SK-N-SH treated with all-trans-retinoic acid at 6 μM for 48 hours (cell line): ENCODE measurements at regions not wholly inside any gene's neighbourhood (a gene's known extent, or its start where the extent isn't known, plus 50 kb on each side); places are given as distances from the start of the nearest gene placed in this dataset.

Source experiments
- ATAC-seq: fragments of 200-7000 bp; cut with Tn5 transposase; 3 replicates; pipeline ENCODE4 v1.9.1; 2020; ENCODE audit warnings: mild to moderate bottlenecking, moderate library complexity
- ARNTL ChIP-seq: fragments of 450-650 bp; formaldehyde crosslinking; IDR thresholded peaks from 2 replicates; pipeline ENCODE4 v1.5.0; 2020; ENCODE audit warnings: low read depth, mild to moderate bottlenecking, moderate library complexity, borderline replicate concordance
- BACH2 ChIP-seq: fragments of 250-450 bp; sonication (Bioruptor Pico); IDR thresholded peaks from 2 replicates; pipeline ENCODE4 v1.9.0; 2021; ENCODE audit warnings: mild to moderate bottlenecking, borderline replicate concordance
- CSDC2 ChIP-seq: fragments of 250-450 bp; sonication (Bioruptor Pico); IDR thresholded peaks from 2 replicates; pipeline ENCODE4 v1.5.0; 2020; ENCODE audit warnings: mild to moderate bottlenecking, moderate library complexity
- CSRNP3 ChIP-seq: fragments of 250-450 bp; sonication (Bioruptor Pico); IDR thresholded peaks from 2 replicates; pipeline ENCODE4 v1.5.1; 2021; ENCODE audit warnings: mild to moderate bottlenecking, moderate library complexity
- ESRRG ChIP-seq: fragments of 250-450 bp; sonication (Bioruptor Pico); IDR thresholded peaks from 2 replicates; pipeline ENCODE4 v1.6.1; 2021; ENCODE audit warnings: mild to moderate bottlenecking
- GLIS3 ChIP-seq: fragments of 250-450 bp; sonication (Bioruptor Pico); IDR thresholded peaks from 2 replicates; pipeline ENCODE4 v1.5.0; 2020; ENCODE audit warnings: mild to moderate bottlenecking, moderate library complexity
- ISL1 ChIP-seq: fragments of 250-450 bp; sonication (Bioruptor Pico); IDR thresholded peaks from 2 replicates; pipeline ENCODE4 v2.1.2; 2022; ENCODE audit warnings: mild to moderate bottlenecking, moderate library complexity
- POU6F1 ChIP-seq: fragments of 250-450 bp; sonication (Bioruptor Pico); IDR thresholded peaks from 2 replicates; pipeline ENCODE4 v1.8.0; 2021; ENCODE audit warnings: low read depth, mild to moderate bottlenecking, moderate library complexity, borderline replicate concordance
- PPARA ChIP-seq: fragments of 250-450 bp; sonication (Bioruptor Pico); IDR thresholded peaks from 2 replicates; pipeline ENCODE4 v1.5.0; 2020; ENCODE audit warnings: mild to moderate bottlenecking, borderline replicate concordance
- RARB ChIP-seq: fragments of 250-450 bp; sonication (Bioruptor Pico); IDR thresholded peaks from 2 replicates; pipeline ENCODE4 v1.8.0; 2021; ENCODE audit warnings: mild to moderate bottlenecking, moderate library complexity
- SNAI2 ChIP-seq: fragments of 250-450 bp; sonication (Bioruptor Pico); IDR thresholded peaks from 2 replicates; pipeline ENCODE4 v1.5.0; 2020; ENCODE audit warnings: mild to moderate bottlenecking, moderate library complexity
- TCF4 ChIP-seq: fragments of 250-450 bp; sonication (Bioruptor Pico); IDR thresholded peaks from 2 replicates; pipeline ENCODE4 v1.8.0; 2021; ENCODE audit warnings: mild to moderate bottlenecking, moderate library complexity, borderline replicate concordance
- TSHZ2 ChIP-seq: fragments of 250-450 bp; sonication (Bioruptor Pico); IDR thresholded peaks from 2 replicates; pipeline ENCODE4 v1.5.0; 2020; ENCODE audit warnings: mild to moderate bottlenecking, moderate library complexity
- ZFP3 ChIP-seq: fragments of 250-450 bp; sonication (Bioruptor Pico); IDR thresholded peaks from 2 replicates; pipeline ENCODE4 v1.5.0; 2020; ENCODE audit warnings: mild to moderate bottlenecking, moderate library complexity
- ZFP30 ChIP-seq: fragments of 450-650 bp; formaldehyde crosslinking; IDR thresholded peaks from 2 replicates; pipeline ENCODE4 v1.5.0; 2022; ENCODE audit warnings: mild to moderate bottlenecking, moderate library complexity
- ZNF565 ChIP-seq: fragments of 450-650 bp; formaldehyde crosslinking; conservative IDR thresholded peaks from 2 replicates; pipeline ENCODE4 v1.5.0; 2020; ENCODE audit warnings: low read depth, mild to moderate bottlenecking, moderate library complexity
- ZNF70 ChIP-seq: fragments of 450-650 bp; formaldehyde crosslinking; IDR thresholded peaks from 2 replicates; pipeline ENCODE4 v1.5.0; 2020; ENCODE audit warnings: mild to moderate bottlenecking, moderate library complexity
- ZNF8 ChIP-seq: fragments of 450-650 bp; formaldehyde crosslinking; IDR thresholded peaks from 2 replicates; pipeline ENCODE4 v1.5.0; 2020; ENCODE audit warnings: mild to moderate bottlenecking, moderate library complexity

GRCh38 chr5:126354858-126355731, 68.1 kb upstream of the GRAMD2B start:
- TF ChIP-seq SNAI2 = no peak
- no peak for TF ChIP-seq ZFP3 (CRISPR knock-in tag)
- TF ChIP-seq TSHZ2 = no peak
- ATAC-seq = peak; percentile 7; the same call in 2 of the 3 replicates

GRCh38 chr5:126355940-126356339, 67.3 kb upstream of the GRAMD2B start:
- TF ChIP-seq ARNTL (CRISPR knock-in tag) (no peak), BACH2 (no peak), POU6F1 (CRISPR knock-in tag) (no peak), ZFP3 (CRISPR knock-in tag) (no peak), ISL1 (CRISPR knock-in tag) (no peak), ZNF70 (CRISPR knock-in tag) (no peak), PPARA (no peak), ZNF8 (CRISPR knock-in tag) (no peak), RARB (CRISPR knock-in tag) (no peak), ZNF565 (CRISPR knock-in tag) (no peak)
- ATAC-seq = no peak

GRCh38 chr5:126357585-126358342, 65.4 kb upstream of the GRAMD2B start:
- no peak for ATAC-seq
- no peak for TF ChIP-seq ESRRG (CRISPR knock-in tag)
- TF ChIP-seq TCF4 (CRISPR knock-in tag) = no peak
- no peak for TF ChIP-seq GLIS3 (CRISPR knock-in tag)
- TF ChIP-seq PPARA = no peak

GRCh38 chr5:126358525-126358924, 64.7 kb upstream of the GRAMD2B start:
- no peak for TF ChIP-seq RARB (CRISPR knock-in tag)
- no peak for TF ChIP-seq CSDC2 (CRISPR knock-in tag)
- TF ChIP-seq BACH2 = no peak
- no peak for TF ChIP-seq ZFP30
- ATAC-seq = no peak

GRCh38 chr5:126359884-126360283, 63.3 kb upstream of the GRAMD2B start:
- TF ChIP-seq CSRNP3 (CRISPR knock-in tag) (no peak), POU6F1 (CRISPR knock-in tag) (no peak)

More at GRCh38 chr5:126359884-126360283, 63.3 kb upstream of the GRAMD2B start:
- no peak for ATAC-seq
